AG10803 (cell line): ENCODE measurements at regions not wholly inside any gene's neighbourhood (a gene's known extent, or its start where the extent isn't known, plus 50 kb on each side); places are given as distances from the start of the nearest gene placed in this dataset.

Source experiments
- DNase-seq: peaks from one replicate; pipeline ENCODE4 v3.0.0; 2010; ENCODE audit warnings: low read depth
- H3K4me3 ChIP-seq: 2 replicates; pipeline ENCODE4 v1.5.1; 2011; ENCODE audit warnings: mild to moderate bottlenecking, low read length, control low read depth
- TF ChIP-seq, protein P1 (sequence below): conservative IDR thresholded peaks from 2 replicates; pipeline ENCODE4 v1.5.1; 2011; ENCODE audit warnings: mild to moderate bottlenecking, low read length, control low read depth, inconsistent platforms

DNA sequence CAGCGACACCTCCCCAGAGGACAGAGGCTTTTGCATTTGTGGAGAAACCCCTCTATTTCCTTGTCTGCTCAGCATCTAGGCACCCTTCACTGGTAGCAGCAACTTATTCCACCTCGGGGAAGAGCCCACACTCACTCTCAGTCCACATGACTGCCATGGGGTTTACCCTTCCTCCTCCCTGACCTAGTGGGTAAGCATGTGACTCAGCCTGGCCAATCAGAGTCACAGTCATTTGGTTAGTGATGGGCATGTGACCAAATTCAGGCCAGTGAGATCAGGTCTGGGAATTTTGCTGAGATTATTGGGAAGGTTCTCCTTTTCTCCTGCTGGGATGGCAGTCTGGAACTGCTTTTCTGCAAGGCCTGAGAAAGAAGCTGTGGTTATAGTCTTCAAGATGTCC is 145.7 kb upstream of the PHACTR3 start:
- TF ChIP-seq, protein P1, sequence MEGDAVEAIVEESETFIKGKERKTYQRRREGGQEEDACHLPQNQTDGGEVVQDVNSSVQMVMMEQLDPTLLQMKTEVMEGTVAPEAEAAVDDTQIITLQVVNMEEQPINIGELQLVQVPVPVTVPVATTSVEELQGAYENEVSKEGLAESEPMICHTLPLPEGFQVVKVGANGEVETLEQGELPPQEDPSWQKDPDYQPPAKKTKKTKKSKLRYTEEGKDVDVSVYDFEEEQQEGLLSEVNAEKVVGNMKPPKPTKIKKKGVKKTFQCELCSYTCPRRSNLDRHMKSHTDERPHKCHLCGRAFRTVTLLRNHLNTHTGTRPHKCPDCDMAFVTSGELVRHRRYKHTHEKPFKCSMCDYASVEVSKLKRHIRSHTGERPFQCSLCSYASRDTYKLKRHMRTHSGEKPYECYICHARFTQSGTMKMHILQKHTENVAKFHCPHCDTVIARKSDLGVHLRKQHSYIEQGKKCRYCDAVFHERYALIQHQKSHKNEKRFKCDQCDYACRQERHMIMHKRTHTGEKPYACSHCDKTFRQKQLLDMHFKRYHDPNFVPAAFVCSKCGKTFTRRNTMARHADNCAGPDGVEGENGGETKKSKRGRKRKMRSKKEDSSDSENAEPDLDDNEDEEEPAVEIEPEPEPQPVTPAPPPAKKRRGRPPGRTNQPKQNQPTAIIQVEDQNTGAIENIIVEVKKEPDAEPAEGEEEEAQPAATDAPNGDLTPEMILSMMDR, result no peak
- no peak overlapping the region for H3K4me3 ChIP-seq
- no peak for DNase-seq

DNA sequence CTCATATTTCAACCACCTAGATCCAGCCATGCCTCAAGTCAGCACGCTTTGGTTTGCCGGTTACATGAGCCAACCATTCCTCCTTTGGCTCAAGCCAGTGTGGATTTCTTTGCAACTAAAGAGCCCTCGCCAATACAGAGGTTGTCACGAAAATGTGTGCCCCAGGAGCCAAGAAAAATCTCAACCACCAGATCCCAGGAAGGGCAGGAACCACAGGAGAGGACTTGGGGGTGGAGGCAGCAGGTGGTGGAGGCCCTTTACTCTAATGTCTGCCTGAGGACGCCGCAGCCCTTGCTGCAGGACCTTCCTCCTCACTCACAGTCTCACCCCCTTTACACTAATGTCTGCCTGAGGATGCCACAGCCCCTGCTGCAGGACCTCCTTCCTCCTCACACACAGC is 144.8 kb upstream of the PHACTR3 start:
- DNase-seq, result no peak
- no peak overlapping the region for H3K4me3 ChIP-seq
- TF ChIP-seq, protein P1, result no peak

- no peak overlapping the region for H3K4me3 ChIP-seq
- no peak for DNase-seq
- TF ChIP-seq, protein P1, result no peak
Measured at GRCh38 chr20:59460352-59460751, 144.0 kb upstream of the PHACTR3 start.

- no peak for DNase-seq
- TF ChIP-seq, protein P1, result no peak
- no peak overlapping the region for H3K4me3 ChIP-seq
Measured at GRCh38 chr20:59461526-59461925, 142.8 kb upstream of the PHACTR3 start.

DNA sequence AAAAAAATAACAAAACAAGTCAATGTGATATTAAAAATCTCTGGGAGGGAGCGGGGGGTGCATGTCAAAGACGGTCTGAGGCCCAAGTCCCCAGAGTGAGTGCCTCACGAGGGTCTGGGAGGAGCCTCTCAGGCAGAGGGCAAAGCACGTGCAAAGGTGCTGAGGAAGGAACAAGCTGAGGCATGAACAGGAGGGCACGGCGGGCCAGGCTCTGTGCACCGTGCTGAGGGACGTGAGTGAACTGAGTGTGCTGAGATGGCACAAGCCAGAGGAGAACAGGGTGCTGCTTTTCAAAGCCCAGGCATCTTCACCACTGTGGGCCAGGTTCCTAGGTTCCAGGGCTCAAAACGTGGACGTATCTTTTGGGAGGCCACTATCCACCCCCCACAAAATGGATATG is 142.1 kb upstream of the PHACTR3 start:
- TF ChIP-seq, protein P1, result no peak
- no peak overlapping the region for H3K4me3 ChIP-seq
- DNase-seq, result no peak

GRCh38 chr20:59463541-59463940 is 140.8 kb upstream of the PHACTR3 start:
- H3K4me3 ChIP-seq, result no peak overlapping the region
- TF ChIP-seq, protein P1, result no peak
- no peak for DNase-seq

DNA sequence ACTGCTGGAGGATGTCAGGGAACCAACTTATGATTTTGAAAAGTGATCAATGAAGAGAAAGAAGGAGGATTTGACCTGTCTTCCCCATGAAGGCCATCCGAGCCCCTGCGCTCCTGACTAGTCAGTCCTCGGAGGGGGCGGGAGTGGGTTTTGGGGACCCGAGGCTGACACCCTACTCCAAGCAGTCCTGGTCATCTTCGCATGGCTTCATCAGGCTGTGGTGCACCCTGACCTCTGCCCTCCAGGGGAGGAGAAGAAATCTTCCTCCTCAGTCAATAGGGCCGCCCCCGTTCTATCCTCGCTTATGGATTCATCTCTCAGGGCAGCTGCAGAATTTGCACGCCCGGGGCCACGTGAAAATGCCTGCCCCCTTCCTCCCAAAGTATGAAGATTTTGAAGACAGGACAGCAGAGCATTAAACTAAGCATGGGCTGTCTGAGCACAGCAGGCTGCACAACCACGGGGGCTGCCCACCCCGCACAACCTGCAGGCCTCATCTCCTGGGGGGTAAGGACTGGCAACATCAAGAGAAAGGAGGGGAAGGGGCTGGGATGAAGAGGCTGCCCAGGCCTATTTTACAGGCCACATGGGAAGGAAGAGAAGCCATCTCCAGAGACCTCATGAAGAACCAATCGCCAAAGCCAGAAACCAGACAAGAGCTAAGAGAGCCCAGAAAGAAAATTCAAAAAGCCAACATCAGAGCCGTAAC is 138.1 kb upstream of the PHACTR3 start:
- TF ChIP-seq, protein P1, result no peak
- DNase-seq, result no peak
- H3K4me3 ChIP-seq, result no peak overlapping the region
